PFSK-1 (cell line): ENCODE measurements at regions not wholly inside any gene's neighbourhood (a gene's known extent, or its start where the extent isn't known, plus 50 kb on each side); places are given as distances from the start of the nearest gene placed in this dataset.

Experiments
- FOXP2 ChIP-seq: optimal IDR thresholded peaks from 2 replicates; pipeline ENCODE3; 2011; ENCODE audit warnings: borderline replicate concordance, control low read depth, inconsistent platforms; ENCODE audit not compliant: insufficient read depth; ENCODE audit errors: extremely low read length, extremely low read depth
- POLR2AphosphoS5 ChIP-seq: IDR thresholded peaks from 2 replicates; pipeline ENCODE4 v1.6.1; 2012; ENCODE audit warnings: low read depth, mild to moderate bottlenecking, control low read depth, low read length, moderate library complexity
- SIN3A ChIP-seq: IDR thresholded peaks from 2 replicates; pipeline ENCODE4 v1.6.1; 2012; ENCODE audit warnings: mild to moderate bottlenecking, low read length, moderate library complexity, borderline replicate concordance; ENCODE audit not compliant: insufficient read depth
- TAF1 ChIP-seq: IDR thresholded peaks from 2 replicates; pipeline ENCODE4 v1.6.1; 2012; ENCODE audit warnings: low read length, control low read depth, borderline replicate concordance; ENCODE audit not compliant: insufficient read depth
- TF ChIP-seq, protein P1 (sequence below), 2 experiments: IDR thresholded peaks; 2 replicates each; pipeline versions ENCODE4 v1.6.1 to v1.8.0; 2011 to 2012; ENCODE audit warnings: low read depth in 2 of 2, low read length in 2 of 2, control low read depth in 1 of 2, inconsistent platforms in 1 of 2, mild to moderate bottlenecking in 1 of 2, moderate library complexity in 1 of 2; ENCODE audit not compliant: insufficient read depth in 1 of 2

GRCh38 chr21:24275616-24276015, 1331.7 kb downstream of the MRPL39 start:
- TF ChIP-seq, protein P1, sequence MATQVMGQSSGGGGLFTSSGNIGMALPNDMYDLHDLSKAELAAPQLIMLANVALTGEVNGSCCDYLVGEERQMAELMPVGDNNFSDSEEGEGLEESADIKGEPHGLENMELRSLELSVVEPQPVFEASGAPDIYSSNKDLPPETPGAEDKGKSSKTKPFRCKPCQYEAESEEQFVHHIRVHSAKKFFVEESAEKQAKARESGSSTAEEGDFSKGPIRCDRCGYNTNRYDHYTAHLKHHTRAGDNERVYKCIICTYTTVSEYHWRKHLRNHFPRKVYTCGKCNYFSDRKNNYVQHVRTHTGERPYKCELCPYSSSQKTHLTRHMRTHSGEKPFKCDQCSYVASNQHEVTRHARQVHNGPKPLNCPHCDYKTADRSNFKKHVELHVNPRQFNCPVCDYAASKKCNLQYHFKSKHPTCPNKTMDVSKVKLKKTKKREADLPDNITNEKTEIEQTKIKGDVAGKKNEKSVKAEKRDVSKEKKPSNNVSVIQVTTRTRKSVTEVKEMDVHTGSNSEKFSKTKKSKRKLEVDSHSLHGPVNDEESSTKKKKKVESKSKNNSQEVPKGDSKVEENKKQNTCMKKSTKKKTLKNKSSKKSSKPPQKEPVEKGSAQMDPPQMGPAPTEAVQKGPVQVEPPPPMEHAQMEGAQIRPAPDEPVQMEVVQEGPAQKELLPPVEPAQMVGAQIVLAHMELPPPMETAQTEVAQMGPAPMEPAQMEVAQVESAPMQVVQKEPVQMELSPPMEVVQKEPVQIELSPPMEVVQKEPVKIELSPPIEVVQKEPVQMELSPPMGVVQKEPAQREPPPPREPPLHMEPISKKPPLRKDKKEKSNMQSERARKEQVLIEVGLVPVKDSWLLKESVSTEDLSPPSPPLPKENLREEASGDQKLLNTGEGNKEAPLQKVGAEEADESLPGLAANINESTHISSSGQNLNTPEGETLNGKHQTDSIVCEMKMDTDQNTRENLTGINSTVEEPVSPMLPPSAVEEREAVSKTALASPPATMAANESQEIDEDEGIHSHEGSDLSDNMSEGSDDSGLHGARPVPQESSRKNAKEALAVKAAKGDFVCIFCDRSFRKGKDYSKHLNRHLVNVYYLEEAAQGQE (IDR thresholded peaks at IDR 0.05; ENCODE audit: insufficient read depth in 1 of 2, low read depth in 2 of 2, low read length in 2 of 2), result no peak
- TF ChIP-seq TAF1 (no peak), FOXP2 (no peak), SIN3A (no peak), POLR2AphosphoS5 (no peak)

DNA sequence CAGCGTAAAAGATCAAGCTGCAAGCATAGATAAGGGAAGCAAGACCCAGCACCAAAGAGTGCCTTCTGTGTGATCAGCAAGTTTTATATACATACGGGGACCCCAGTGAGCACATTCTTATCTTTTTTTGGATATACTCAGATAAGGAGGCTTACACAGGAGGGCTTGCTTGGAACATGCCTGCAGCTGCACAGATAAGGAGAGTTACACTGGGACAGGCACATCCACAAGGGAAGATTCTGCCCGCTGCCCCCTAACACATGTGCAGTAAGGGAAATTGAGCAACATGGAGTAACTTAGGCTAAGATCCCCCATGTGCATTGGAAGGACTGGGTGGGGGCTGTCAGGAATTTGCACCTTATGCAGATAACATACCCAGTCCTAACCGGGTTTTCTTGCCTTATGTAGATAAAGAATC, 1334.8 kb downstream of the MRPL39 start:
- TF ChIP-seq TAF1, result no peak
- TF ChIP-seq FOXP2, result no peak
- TF ChIP-seq, protein P1 (IDR thresholded peaks at IDR 0.05; ENCODE audit: insufficient read depth in 1 of 2, low read depth in 2 of 2, low read length in 2 of 2), result no peak
- no peak for TF ChIP-seq SIN3A
- no peak for TF ChIP-seq POLR2AphosphoS5

DNA sequence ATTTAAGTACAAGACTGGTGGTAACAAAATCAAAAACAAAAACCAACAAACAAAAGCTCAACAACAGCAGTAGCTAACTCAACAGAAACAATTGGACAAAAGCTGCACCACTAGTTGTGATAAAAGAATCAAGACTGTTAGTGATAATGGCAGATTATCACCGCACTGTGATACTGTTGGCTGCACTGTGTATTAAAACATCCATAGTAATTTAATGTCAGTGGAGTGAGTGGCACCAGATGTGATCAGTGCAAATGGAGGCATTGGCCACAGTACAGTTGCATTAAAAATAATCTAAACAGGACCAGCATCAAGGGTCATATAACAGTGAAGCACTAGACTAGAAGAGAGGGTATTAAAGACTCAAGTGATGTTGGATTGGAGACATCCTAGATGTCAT, 1341.3 kb downstream of the MRPL39 start:
- TF ChIP-seq, protein P1 (IDR thresholded peaks at IDR 0.05; ENCODE audit: insufficient read depth in 1 of 2, low read depth in 2 of 2, low read length in 2 of 2), result no peak
- TF ChIP-seq POLR2AphosphoS5, result no peak
- TF ChIP-seq TAF1, result no peak
- no peak for TF ChIP-seq FOXP2
- no peak for TF ChIP-seq SIN3A

DNA sequence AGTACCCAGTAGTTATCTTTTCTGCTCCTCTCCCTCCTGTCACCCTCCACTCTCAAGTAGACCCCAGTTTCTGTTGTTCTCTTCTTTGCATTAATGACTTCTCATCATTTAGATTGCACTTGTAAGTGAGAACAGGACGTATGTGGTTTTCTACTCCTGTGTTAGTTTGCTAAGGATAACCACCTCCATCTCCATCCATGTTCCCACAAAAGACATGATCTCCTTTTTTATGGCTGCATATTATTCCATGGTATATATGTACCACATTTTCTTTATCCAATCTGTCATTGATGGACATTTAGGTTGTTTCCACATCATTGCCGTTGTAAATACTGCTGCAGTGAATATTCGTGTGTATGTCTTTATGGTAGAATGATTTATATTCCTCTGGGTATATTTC, 1346.5 kb downstream of the MRPL39 start:
- TF ChIP-seq TAF1, result no peak
- TF ChIP-seq, protein P1 (IDR thresholded peaks at IDR 0.05; ENCODE audit: insufficient read depth in 1 of 2, low read depth in 2 of 2, low read length in 2 of 2), result no peak
- no peak for TF ChIP-seq FOXP2
- no peak for TF ChIP-seq SIN3A
- TF ChIP-seq POLR2AphosphoS5, result no peak

- no peak for TF ChIP-seq FOXP2
- TF ChIP-seq, protein P1 (IDR thresholded peaks at IDR 0.05; ENCODE audit: insufficient read depth in 1 of 2, low read depth in 2 of 2, low read length in 2 of 2), result no peak
- TF ChIP-seq POLR2AphosphoS5, result no peak
- TF ChIP-seq SIN3A, result no peak
- TF ChIP-seq TAF1, result no peak
Observed at GRCh38 chr21:24259241-24259640, 1348.0 kb downstream of the MRPL39 start.
